ENCODE measurements at regions not wholly inside any gene's neighbourhood (a gene's known extent, or its start where the extent isn't known, plus 50 kb on each side); places are given as distances from the start of the nearest gene placed in this dataset.
A peak's percentile ranks its signal among the peaks of the same experiment; 100 is the strongest.

- H3K27ac Mint-ChIP-seq (ENCODE audit: unreplicated experiment), result no peak overlapping the region
- no peak for TF ChIP-seq CTCF (IDR thresholded peaks at IDR 0.05; ENCODE audit: partially characterized antibody, unreplicated experiment)
- H3K27me3 Mint-ChIP-seq (ENCODE audit: unreplicated experiment), result no peaks in the 10 kb centered on the region
- H3K36me3 Mint-ChIP-seq (ENCODE audit: unreplicated experiment), result no peaks in the 10 kb centered on the region
- DNase-seq, result no peak
- H3K4me3 Mint-ChIP-seq (ENCODE audit: unreplicated experiment), result no peak overlapping the region
- H3K9me3 Mint-ChIP-seq (ENCODE audit: unreplicated experiment), result peaks cover 4% of the 10 kb centered on the region
- H3K4me1 Mint-ChIP-seq (ENCODE audit: low read depth, unreplicated experiment), result peaks cover 5% of the 10 kb centered on the region
Measured at GRCh38 chr4:96599752-96600151, 759.9 kb downstream of the PDHA2 start.

GRCh38 chr4:96602661-96603060 is 762.8 kb downstream of the PDHA2 start:
- Mint-ChIP-seq H3K27ac (ENCODE audit: unreplicated experiment) (no peak overlapping the region), H3K4me3 (ENCODE audit: unreplicated experiment) (no peak overlapping the region), H3K4me1 (ENCODE audit: low read depth, unreplicated experiment) (peaks cover 5% of the 10 kb centered on the region), H3K36me3 (ENCODE audit: unreplicated experiment) (no peaks in the 10 kb centered on the region), H3K9me3 (ENCODE audit: unreplicated experiment) (peaks cover 2% of the 10 kb centered on the region), H3K27me3 (ENCODE audit: unreplicated experiment) (no peaks in the 10 kb centered on the region)
- TF ChIP-seq CTCF (IDR thresholded peaks at IDR 0.05; ENCODE audit: partially characterized antibody, unreplicated experiment), result no peak
- DNase-seq, result no peak

GRCh38 chr4:96603641-96604040 is 763.7 kb downstream of the PDHA2 start:
- no peak overlapping the region for H3K4me3 Mint-ChIP-seq (ENCODE audit: unreplicated experiment)
- peak; percentile 26 for DNase-seq
- H3K27ac Mint-ChIP-seq (ENCODE audit: unreplicated experiment), result peak overlapping the region; percentile 70
- peaks cover 2% of the 10 kb centered on the region for H3K9me3 Mint-ChIP-seq (ENCODE audit: unreplicated experiment)
- no peaks in the 10 kb centered on the region for H3K36me3 Mint-ChIP-seq (ENCODE audit: unreplicated experiment)
- TF ChIP-seq CTCF (IDR thresholded peaks at IDR 0.05; ENCODE audit: partially characterized antibody, unreplicated experiment), result no peak
- H3K4me1 Mint-ChIP-seq (ENCODE audit: low read depth, unreplicated experiment), result peaks cover 7% of the 10 kb centered on the region
- H3K27me3 Mint-ChIP-seq (ENCODE audit: unreplicated experiment), result no peaks in the 10 kb centered on the region

GRCh38 chr4:96606451-96606850 is 766.6 kb downstream of the PDHA2 start:
- peaks cover 3% of the 10 kb centered on the region for H3K36me3 Mint-ChIP-seq (ENCODE audit: unreplicated experiment)
- peaks cover 10% of the 10 kb centered on the region for H3K4me1 Mint-ChIP-seq (ENCODE audit: low read depth, unreplicated experiment)
- no peaks in the 10 kb centered on the region for H3K27me3 Mint-ChIP-seq (ENCODE audit: unreplicated experiment)
- no peak for DNase-seq
- H3K9me3 Mint-ChIP-seq (ENCODE audit: unreplicated experiment), result peaks cover 2% of the 10 kb centered on the region
- TF ChIP-seq CTCF (IDR thresholded peaks at IDR 0.05; ENCODE audit: partially characterized antibody, unreplicated experiment), result no peak
- no peak overlapping the region for H3K4me3 Mint-ChIP-seq (ENCODE audit: unreplicated experiment)
- H3K27ac Mint-ChIP-seq (ENCODE audit: unreplicated experiment), result no peak overlapping the region

- peaks cover 29% of the 10 kb centered on the region for H3K4me1 Mint-ChIP-seq (ENCODE audit: low read depth, unreplicated experiment)
- no peaks in the 10 kb centered on the region for H3K36me3 Mint-ChIP-seq (ENCODE audit: unreplicated experiment)
- TF ChIP-seq CTCF (IDR thresholded peaks at IDR 0.05; ENCODE audit: partially characterized antibody, unreplicated experiment), result no peak
- H3K4me3 Mint-ChIP-seq (ENCODE audit: unreplicated experiment), result no peak overlapping the region
- DNase-seq, result no peak
- H3K9me3 Mint-ChIP-seq (ENCODE audit: unreplicated experiment), result peaks cover 5% of the 10 kb centered on the region
- peak overlapping the region; percentile 86 for H3K27ac Mint-ChIP-seq (ENCODE audit: unreplicated experiment)
- peaks cover 6% of the 10 kb centered on the region for H3K27me3 Mint-ChIP-seq (ENCODE audit: unreplicated experiment)
Measured at GRCh38 chr4:96626023-96626422, 786.1 kb downstream of the PDHA2 start.

Data from glutamatergic neuron (in vitro differentiated cells).